CD4-positive, alpha-beta T cell treated with Interleukin-4 for 1 hour (primary cell): ENCODE measurements at regions not wholly inside any gene's neighbourhood (a gene's known extent, or its start where the extent isn't known, plus 50 kb on each side); places are given as distances from the start of the nearest gene placed in this dataset.
A peak's percentile ranks its signal among the peaks of the same experiment; 100 is the strongest.

ENCODE experiments used
- DNase-seq, 2 donors: peaks; one replicate each; pipeline ENCODE4 v3.0.0-alpha.2; 2020 to 2022

DNA sequence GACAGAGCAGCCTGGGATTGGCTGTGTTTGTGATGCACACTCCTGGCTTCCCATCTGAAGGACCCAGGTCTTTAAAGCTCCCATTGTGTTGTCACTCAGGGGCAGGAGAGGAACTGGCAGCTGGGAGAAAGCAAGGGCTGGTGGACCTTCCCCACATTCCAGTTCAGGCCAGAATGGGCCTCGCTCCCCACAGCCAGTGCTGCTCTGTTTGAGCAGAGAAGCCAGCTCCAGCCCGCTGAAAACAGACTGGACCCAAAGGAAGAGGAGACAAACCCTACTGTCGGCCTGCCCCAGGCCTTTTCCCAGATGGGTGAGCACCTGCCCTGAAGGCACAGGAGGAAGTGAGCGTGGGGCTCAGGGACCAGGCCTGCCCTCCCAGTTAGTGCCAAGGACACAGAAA, 499.4 kb downstream of the NPHP4 start:
- DNase-seq = no peak

DNA sequence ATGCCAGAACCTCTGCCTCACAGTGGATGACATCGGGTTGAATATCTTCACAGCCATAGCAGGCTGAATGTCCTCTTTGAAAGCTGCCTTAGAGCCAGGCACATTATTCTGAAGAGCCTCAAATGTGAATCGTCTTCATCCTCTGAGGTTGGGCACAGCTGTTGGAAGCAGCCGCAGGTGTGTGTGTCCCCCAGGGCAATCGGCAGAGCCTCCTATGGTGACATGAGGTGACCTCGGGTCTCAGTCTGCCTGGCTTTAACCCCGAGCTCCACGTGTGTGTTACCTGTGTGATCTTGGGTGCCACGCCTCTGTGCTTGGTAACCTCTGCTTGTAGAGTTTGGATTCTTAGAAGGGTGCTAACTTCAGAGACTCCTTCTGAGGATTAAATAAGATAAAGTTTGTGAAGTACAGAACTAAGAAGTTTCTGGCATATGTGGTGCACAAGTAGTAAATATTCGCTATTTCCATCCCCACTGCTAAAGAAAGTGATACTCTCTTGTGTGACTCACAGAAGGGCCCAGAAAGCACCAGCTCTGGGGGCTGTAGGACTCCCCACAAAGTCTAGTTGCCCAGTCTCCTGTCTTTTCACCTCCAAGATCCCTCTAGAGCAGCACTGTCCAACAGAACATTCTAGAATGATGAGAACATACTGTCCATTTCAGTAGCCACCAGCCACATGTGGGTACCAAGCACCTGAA, 500.9 kb downstream of the NPHP4 start:
- no peak for DNase-seq

DNA sequence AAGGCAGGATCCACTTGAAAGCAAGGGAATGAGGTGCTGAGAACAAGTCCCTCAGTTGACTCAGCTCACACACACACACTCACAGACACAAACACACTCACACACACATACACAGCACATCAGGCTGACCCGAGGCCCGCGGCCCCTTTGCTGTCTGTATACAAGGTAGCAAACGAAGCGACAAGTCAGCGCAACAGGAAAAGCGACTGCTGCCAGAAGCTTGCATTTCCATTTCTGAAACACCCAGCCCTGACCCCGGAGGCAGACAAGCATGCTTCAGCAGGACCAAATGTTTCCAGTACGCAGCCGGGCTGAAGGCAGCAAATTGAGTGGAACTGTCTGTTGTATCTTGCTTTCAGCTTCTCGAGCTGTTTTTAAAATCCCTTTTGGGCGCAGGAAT, 501.6 kb downstream of the NPHP4 start:
- no peak for DNase-seq

DNA sequence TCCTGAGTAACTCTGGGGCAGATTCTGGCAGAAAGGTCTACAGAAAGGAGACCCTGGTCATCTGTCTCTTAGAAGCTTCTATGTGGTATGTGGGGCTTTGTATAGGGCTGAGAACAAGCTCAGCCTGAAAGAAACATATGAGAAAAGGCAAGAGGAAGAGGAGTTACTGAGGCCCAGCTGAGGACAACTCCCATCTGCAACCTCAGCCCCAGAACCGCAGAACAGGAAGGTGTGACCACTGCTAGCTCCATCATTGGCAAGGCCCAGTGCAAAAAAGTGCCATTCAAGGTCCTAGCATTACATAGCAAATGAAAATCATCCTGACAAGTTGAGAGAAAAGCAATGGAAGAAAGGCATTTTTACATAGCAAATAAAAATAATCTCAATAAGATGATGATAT, 503.8 kb downstream of the NPHP4 start:
- no peak for DNase-seq

GRCh38 chr1:5485968-5486696, 506.1 kb downstream of the NPHP4 start:
- no peak for DNase-seq

GRCh38 chr1:5485436-5485835, 506.8 kb downstream of the NPHP4 start:
- no peak for DNase-seq

- no peak for DNase-seq
Measured at GRCh38 chr1:5484451-5485165, 507.6 kb downstream of the NPHP4 start.

DNA sequence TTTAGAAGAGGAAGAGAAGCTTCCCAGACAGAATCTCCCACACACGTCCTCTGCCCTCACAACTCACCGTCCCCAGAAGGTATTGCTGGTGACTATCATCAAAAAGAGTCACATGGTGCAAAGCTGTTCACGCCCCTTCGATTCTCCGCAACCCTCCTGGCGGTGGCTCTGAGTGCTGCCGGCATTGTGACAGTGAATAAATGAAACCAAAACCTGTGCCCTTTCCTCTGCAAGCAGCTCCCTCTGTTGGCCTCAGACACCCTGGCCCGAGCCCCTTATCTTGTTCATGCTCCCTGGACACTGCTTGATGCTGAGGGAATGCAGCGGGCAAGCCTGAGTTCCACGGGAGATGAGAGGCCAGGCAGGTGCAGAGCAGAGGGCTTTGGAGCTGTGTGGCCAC, 510.3 kb downstream of the NPHP4 start:
- peak; percentile 36 to 65 for DNase-seq

DNA sequence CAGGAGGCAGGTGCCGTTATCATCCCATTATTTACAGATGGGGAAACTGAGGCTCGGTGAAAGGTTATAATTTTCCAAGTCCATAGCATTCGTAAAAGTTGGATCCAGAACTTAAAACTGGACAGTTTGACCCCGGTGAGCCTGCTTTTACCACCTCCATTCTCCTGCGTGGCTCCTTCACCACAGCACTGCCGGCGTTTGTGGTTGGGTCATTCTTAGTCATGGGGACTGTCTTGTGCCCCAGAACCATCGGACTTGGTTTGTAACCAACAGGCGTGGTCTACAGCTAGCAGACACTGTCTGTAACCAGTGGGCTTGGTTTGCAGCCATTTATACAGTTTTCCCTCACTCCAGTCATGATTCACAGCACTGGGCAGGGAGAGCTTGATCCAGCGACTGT, 511.3 kb downstream of the NPHP4 start:
- no peak for DNase-seq

- no peak for DNase-seq
Measured at GRCh38 chr1:5479876-5480646, 512.2 kb downstream of the NPHP4 start.

DNA sequence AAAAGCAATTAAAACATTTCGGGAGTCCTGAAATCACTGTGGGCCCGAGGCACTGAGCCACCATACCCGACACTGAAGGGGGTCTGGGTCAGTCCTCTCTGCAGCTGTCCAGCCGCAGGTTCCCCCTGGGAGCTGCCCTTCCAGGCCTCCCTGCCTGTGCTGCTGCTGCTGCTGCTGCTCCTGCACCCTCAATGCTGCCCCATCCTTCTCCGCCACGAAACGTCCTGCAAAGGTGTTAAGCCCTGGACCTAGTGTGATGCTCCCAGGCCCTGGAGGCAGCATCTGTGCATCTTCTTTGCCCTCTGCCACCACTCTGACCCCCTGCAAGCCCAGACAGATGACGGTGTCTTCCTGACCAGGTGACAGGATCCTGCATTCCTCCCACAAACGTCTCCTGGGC, 513.3 kb downstream of the NPHP4 start:
- no peak for DNase-seq

- no peak for DNase-seq
Measured at GRCh38 chr1:5478156-5478695, 514.0 kb downstream of the NPHP4 start.

- no peak for DNase-seq
Measured at GRCh38 chr1:5477716-5478115, 514.5 kb downstream of the NPHP4 start.

GRCh38 chr1:5475572-5475971, 516.7 kb downstream of the NPHP4 start:
- DNase-seq = no peak

DNA sequence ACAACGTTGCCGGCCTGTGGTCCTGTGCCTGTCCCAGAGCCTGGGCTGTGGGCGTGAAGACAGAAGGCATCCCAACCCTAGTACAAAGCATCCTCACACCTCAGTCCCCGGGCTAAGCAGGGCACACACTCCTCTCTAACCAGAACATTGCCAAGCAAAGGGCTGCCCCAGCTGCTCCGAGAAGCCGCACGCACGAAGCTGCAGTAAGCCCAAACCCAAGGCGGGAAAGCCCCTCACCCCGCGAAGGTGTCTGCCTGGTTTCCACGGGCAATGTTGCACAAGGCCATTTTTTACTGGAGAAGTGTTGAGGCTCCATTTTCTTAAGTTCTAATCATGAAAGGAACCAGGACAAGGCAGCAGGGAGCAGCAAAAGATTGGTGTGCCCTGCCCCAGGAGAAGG, 519.0 kb downstream of the NPHP4 start:
- DNase-seq = no peak

DNA sequence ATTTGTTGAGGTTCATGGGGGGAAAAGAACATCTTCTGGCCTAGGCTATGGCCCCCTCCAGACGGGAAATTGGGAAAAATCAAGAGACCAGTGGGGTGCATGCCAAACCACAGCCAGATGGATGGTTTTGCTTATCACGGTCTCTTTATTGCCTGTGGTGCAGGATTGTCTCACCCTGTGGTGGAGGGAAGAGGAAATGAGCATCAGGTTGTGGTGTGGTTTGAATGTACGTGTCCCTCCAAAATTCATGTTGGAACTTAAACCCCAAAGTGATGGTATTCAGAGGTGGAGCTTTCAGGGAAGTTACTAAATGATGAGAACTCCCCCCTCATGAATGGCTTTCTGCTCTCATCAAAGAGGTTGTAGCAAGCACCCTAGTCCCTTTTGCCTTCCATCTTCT, 525.7 kb downstream of the NPHP4 start:
- DNase-seq = peak in 1 of 2 donors; percentile 3

GRCh38 chr1:5465281-5465711, 526.9 kb downstream of the NPHP4 start:
- DNase-seq = no peak

DNA sequence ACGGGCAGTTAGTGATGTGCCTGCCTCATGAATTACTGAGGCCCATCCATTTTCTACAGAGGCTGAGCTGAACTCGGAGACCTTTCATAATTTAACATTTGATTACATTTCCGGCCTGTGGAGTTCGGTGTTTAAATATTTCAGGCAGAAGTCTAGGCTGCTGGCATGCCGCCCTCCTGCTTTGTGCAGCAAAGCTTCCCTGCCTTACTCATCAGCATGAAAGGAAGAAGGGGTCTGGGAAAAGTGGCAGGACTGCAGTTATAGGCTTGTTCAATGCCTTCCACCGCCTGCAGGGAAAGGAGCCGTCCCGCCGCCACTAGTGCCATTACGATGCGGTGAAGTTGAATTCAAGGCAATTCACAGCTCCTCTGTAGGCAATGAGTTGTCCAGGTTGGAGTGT, 527.9 kb downstream of the NPHP4 start:
- DNase-seq = no peak

DNA sequence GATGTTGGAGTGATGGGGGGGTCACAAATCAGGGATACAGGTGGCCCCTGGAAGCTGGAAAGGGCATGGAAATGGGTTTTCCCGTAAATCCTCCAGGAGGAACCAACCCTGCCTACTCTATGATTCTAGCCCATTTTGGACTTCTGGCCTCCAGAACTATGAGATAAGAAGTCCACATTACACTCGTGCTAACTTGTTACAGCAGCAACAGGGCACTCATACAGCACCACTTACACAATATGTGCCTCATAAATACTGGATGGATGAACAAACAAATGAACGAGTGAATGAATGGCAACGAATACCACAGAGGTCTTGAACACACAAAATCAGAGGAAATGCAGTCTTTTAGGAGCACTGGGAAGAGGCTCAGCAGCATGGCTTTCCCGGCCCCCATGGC, 531.3 kb downstream of the NPHP4 start:
- DNase-seq = no peak

DNA sequence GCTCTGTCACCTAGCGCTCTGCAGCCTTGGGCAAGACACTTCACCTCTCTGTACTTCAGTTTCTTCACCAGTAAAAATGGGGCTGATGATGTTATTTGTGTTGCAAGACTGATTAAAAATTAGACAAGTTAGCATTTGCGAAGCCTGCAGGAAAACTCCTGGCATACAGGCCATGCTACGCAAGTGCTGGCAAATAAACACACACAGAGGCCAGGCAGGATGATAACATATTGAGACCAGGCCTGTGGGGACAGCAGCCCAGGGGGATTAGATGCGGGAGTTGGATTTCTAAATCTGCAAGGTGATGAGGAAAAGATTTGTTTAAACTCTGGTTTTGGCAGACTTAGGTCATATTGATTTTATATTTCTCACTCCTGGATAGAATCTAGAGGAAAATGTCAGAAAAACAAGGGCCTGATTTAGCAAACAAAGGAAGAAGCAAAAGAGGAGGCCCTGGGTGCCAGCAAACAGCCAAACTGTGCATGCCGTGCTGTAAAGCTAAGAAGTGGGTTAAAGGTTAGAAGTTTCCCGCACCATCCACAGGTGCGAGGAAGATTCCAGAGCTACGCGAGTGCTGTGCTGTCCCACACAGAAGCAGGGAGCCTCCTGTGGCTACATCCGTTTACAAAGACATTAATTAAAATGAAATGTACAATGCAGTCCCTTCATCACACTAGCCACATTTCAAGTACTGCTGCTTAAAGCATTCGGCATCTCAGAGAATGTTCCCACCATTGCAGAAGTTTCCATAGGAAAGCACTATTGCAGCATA, 532.2 kb downstream of the NPHP4 start:
- no peak for DNase-seq

- DNase-seq = no peak
Measured at GRCh38 chr1:5458248-5458647, 534.0 kb downstream of the NPHP4 start.
